T-helper 17 cell (primary cell): ENCODE measurements at regions not wholly inside any gene's neighbourhood (a gene's known extent, or its start where the extent isn't known, plus 50 kb on each side); places are given as distances from the start of the nearest gene placed in this dataset.

Experiments
- ATAC-seq: fragments of 150-1000 bp; cut with Tn5 transposase; 2 replicates; pipeline ENCODE4 v1.10.0; 2021; ENCODE audit warnings: mild to moderate bottlenecking, moderate library complexity
- DNase-seq, 3 donors: peaks; one replicate each; pipeline versions ENCODE4 v3.0.0 to v3.0.0-alpha.2; 2020 to 2021
- H3K9me3 ChIP-seq: one replicate; pipeline ENCODE4 v1.7.0; 2013; ENCODE audit warnings: low read length, mild to moderate bottlenecking; ENCODE audit not compliant: control insufficient read depth, poor library complexity, severe bottlenecking
- H3K27ac Mint-ChIP-seq: one replicate; pipeline ENCODE4 v1.8.0; 2022; ENCODE audit warnings: mild to moderate bottlenecking, moderate library complexity, mixed read lengths
- H3K27me3 Mint-ChIP-seq: one replicate; pipeline ENCODE4 v1.8.0; 2022; ENCODE audit warnings: mixed read lengths
- H3K36me3 Mint-ChIP-seq: one replicate; pipeline ENCODE4 v1.8.0; 2022; ENCODE audit warnings: low read depth, mixed read lengths
- H3K4me1 Mint-ChIP-seq: one replicate; pipeline ENCODE4 v1.8.0; 2022; ENCODE audit warnings: mild to moderate bottlenecking, mixed read lengths
- H3K4me3 Mint-ChIP-seq: one replicate; pipeline ENCODE4 v1.8.0; 2022; ENCODE audit warnings: mild to moderate bottlenecking, moderate library complexity, mixed read lengths

DNA sequence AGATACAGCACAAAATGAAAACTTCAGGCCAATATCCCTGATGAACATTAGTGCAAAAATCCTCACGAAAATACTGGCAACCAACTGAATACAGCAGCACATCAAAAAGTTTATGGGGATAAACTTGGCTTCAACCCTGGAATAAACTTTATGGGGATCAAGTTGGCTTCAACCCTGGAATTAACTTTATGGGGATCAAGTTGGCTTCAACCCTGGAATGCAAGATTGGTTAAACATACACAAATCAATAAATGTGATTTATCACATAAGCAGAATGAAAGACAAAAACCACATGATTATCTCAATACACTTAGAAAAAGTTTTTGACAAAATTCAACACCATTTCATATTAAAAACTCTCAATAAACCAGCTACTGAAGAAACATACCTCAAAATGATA, 213.7 kb upstream of the DMRTA1 start:
- Mint-ChIP-seq H3K4me3 (no peak overlapping the region), H3K36me3 (peaks cover 3% of the 10 kb centered on the region), H3K27me3 (no peaks in the 10 kb centered on the region), H3K4me1 (peaks cover 7% of the 10 kb centered on the region), H3K27ac (no peak overlapping the region)
- no peak for DNase-seq
- no peaks in the 10 kb centered on the region for H3K9me3 ChIP-seq
- no peak for ATAC-seq

DNA sequence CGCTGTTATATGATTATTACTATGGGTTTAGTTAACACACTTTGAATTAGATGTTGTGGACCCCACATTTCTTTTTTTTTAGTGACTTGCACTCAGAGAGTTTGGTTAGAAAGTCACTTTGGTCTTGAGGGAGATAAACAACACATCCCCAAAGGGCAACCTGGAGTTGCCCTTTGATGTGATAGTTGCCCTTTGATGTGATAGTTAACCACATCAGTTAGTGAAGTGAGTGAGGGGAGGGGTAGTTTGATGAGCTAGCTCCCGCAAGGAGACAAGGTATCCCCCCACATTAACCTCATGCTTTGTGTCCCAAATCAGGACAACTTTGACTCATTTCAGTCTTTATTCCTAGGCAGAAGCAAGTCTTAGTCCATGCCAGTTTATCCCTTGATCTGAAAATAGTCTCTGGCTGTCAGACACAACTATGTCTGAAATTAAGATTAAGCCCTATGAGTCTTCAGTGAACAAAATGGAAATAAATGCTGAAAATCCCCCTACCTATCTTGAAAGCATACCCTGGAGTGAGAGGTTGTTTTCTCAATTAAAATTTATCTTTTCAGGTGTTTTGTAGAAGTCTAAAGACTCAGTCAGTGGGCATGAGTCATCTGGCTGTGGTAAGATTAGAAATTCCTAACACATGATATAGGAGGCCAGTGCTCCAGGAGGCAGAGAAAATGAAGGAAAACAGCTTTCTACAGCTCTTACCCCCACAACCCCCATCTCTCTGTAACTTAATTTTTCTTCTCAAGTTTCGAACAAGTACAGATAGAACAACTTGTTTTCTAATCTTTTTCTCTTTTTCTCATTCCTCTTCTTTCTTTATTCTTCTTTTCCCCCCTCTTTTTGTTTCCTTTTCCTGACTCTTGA, 208.9 kb upstream of the DMRTA1 start:
- H3K36me3 Mint-ChIP-seq: peaks cover under 1% of the 10 kb centered on the region
- H3K4me3 Mint-ChIP-seq: no peak overlapping the region
- no peaks in the 10 kb centered on the region for H3K9me3 ChIP-seq
- no peak overlapping the region for H3K27ac Mint-ChIP-seq
- H3K27me3 Mint-ChIP-seq: peaks cover 5% of the 10 kb centered on the region
- H3K4me1 Mint-ChIP-seq: peaks cover 21% of the 10 kb centered on the region
- no peak for DNase-seq
- ATAC-seq: no peak

DNA sequence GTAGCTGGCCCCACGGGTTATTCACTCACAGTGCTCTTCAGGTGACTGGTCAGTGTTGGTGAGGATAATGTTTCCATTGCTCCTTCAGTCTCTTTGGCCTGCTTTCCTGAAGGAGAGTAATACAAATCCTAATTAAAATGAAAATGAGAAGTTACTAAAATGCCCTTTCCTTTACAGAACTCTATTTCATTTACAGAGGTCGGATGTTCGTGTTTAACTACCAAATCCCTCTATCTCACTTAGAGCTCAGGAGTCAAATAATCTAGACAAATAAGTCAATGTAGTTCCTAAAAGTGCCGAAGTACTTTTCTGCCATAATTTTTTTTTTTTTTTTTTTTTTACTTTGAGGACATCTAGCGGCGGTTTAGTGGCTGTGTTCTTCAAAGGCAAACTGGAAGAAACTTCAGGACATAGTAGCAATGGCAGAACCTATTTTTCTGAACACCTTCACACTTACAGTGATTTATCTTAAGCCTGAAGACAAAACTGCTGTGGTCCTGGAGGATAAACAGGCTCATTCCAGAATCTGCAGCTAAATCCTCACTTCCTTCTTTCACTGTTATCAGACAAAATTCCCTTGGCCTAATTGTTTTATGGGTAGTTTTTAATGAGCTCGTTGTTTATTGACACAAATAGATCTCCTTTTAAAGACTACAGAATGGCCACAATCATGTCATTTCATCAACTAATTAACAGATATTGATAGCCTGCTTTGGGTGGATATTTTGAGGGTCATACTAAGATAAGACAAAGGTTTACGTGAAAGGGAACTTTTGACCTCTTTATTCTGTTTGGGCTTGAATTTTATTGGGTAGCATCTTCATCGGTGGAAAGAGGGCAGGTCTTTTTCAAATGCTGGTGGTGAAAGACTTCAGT, 207.6 kb upstream of the DMRTA1 start:
- Mint-ChIP-seq H3K4me3 (peak overlapping the region; percentile 45), H3K27ac (no peak overlapping the region), H3K4me1 (peaks cover 21% of the 10 kb centered on the region), H3K36me3 (no peaks in the 10 kb centered on the region), H3K27me3 (peaks cover 5% of the 10 kb centered on the region)
- DNase-seq (no peak), ATAC-seq (no peak)
- H3K9me3 ChIP-seq: no peaks in the 10 kb centered on the region

DNA sequence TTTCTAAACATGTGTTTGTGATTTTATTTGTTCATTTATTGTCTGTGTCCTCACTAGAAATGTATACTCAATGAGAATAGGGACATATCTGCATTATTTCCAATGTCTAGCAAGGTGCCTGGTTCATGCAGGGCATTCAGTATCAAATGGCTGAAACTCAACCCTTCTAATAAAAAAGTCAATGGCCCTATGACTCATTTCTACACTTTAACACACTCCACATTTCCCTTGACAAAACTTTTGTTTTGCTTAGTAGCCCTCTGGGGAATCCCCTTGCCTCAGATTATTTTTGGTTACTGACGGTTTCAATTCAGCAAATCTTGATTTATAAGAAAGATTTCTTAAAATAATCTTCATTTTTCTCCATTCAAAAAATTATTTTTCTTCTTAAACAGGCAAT, 206.0 kb upstream of the DMRTA1 start:
- Mint-ChIP-seq H3K27ac (peak overlapping the region; percentile 66), H3K4me1 (peaks cover 23% of the 10 kb centered on the region), H3K4me3 (no peak overlapping the region), H3K27me3 (peaks cover 5% of the 10 kb centered on the region), H3K36me3 (no peaks in the 10 kb centered on the region)
- no peaks in the 10 kb centered on the region for H3K9me3 ChIP-seq
- DNase-seq: no peak
- peak; percentile 63 for ATAC-seq

DNA sequence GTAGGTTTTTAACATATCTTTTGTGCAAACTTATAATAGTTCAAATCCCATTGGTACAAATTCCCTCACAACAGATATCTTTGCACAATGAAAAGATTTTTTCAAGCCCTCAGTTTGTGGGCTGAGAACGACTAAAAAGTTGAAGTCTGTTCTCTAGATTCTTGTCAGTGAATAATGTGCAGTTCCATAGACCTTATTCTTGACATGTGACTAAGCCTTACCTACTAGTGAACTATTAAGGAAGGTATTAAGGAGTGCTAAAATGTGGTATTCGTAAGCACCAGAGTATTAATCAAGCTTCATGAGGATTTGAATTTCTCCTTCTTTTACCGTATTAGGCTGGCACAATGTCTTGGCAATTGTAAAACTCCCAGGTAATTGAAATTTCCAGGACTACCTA, 205.6 kb upstream of the DMRTA1 start:
- DNase-seq (no peak), ATAC-seq (peak; percentile 29)
- peaks cover 5% of the 10 kb centered on the region for H3K27me3 Mint-ChIP-seq
- H3K27ac Mint-ChIP-seq: peak overlapping the region; percentile 66
- H3K4me1 Mint-ChIP-seq: peaks cover 23% of the 10 kb centered on the region
- H3K9me3 ChIP-seq: no peaks in the 10 kb centered on the region
- no peaks in the 10 kb centered on the region for H3K36me3 Mint-ChIP-seq
- H3K4me3 Mint-ChIP-seq: no peak overlapping the region

DNA sequence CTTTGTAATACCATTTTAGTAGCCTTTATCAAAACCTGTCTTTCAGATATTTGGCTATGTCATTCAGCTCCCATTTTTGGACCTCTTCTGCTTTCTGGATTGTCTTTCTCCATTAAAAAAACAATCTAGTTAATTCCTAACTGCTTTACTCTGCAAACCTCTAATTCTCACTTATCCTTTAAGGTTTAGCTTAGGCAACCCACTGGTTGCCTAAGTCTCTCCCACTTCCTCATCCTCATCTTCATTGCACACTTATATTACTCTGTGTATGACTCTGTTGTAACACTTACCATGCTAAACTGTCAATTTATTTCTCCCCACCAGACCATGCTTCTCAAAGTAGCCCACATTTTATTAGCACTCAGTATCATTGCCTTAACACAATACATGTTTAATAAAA, 205.0 kb upstream of the DMRTA1 start:
- Mint-ChIP-seq H3K36me3 (no peaks in the 10 kb centered on the region), H3K27me3 (peaks cover 5% of the 10 kb centered on the region), H3K27ac (peak overlapping the region; percentile 39), H3K4me1 (peaks cover 23% of the 10 kb centered on the region), H3K4me3 (no peak overlapping the region)
- ATAC-seq: no peak
- H3K9me3 ChIP-seq: no peaks in the 10 kb centered on the region
- no peak for DNase-seq

DNA sequence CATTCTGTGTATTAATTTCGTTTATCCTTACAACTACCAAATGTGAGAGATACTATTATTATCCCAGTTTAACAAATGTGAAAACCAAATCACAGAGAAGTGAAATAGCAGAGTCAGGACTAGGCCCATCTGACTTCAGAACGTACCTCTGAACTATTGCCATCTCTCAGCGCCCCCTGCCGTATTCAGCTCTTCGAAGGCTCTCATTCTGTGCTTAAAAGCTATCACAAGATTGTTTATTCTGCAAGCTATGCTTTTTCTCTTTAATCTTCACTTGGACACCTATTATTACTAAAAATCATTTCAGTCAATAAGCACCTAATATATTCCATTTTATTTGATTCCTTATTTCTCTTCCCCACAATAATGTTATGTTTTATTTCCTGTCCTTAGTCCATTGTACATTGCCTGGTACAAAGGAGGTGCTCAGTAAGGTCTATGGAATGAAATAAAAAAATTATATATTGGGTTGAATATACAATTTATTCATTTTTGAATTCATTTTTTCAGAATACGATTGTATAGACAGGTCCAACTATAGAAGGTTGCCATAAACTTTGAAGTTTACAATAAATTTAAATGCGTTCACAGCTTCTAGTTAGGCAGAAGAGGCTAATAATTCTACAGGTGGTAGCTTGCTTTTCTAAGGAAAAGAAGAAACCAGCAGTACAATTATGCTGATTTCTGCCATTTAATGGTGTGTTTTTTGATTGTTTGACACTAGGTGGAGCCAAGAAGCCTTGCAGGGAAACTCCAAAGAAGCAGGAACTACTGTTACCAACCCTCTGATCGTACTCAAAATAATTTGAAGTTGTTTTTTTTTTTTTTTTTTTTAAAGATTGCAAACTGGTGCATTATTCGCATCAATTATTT, 202.2 kb upstream of the DMRTA1 start:
- peaks cover 29% of the 10 kb centered on the region for H3K27me3 Mint-ChIP-seq
- H3K9me3 ChIP-seq: no peaks in the 10 kb centered on the region
- H3K36me3 Mint-ChIP-seq: no peaks in the 10 kb centered on the region
- no peak overlapping the region for H3K27ac Mint-ChIP-seq
- no peak overlapping the region for H3K4me3 Mint-ChIP-seq
- H3K4me1 Mint-ChIP-seq: peaks cover 9% of the 10 kb centered on the region
- ATAC-seq (peak; percentile 86), DNase-seq (no peak)

DNA sequence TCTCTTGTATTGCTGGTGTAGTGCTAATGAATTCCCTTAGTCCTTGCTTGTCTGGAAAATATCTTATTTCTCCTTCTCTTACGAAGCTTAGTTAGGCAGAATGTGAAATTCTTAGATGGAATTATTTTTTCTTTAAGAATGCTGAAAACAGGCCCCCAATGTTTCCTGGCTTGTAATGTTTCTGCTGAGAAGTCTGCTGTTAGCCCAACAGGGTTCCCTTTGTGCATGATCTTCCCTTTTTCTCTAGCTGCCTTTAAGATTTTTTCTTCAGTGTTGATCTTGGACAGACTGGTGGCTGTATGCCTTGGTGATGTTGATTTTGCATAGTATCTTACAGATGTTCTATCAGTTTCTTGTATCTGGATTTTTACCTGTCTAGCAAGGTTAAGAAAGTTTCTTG, 191.3 kb upstream of the DMRTA1 start:
- Mint-ChIP-seq H3K27me3 (peaks cover 23% of the 10 kb centered on the region), H3K4me1 (no peaks in the 10 kb centered on the region), H3K36me3 (no peaks in the 10 kb centered on the region), H3K27ac (no peak overlapping the region), H3K4me3 (no peak overlapping the region)
- DNase-seq: no peak
- H3K9me3 ChIP-seq: peaks cover 4% of the 10 kb centered on the region
- ATAC-seq: no peak

DNA sequence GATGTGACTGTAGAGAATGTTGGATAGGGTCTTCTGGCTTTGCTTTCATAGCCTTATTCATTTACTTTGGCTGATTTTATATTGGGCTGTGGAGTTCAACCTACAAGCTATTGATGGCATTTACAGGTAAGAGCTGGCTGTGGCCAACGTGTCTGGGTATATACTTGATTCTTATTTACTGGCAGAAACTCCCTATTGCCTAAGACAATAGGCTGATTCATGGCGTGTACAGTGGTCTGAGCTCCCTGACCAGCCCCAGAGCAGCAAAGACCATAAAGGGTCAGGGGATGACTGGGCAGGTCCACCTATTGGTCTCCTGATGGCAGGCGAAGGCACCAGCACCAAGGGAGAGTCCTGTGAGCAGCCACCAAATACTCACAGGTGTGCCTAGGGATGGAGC, 190.2 kb upstream of the DMRTA1 start:
- Mint-ChIP-seq H3K27me3 (peaks cover 23% of the 10 kb centered on the region), H3K36me3 (no peaks in the 10 kb centered on the region), H3K4me3 (no peak overlapping the region), H3K27ac (no peak overlapping the region), H3K4me1 (no peaks in the 10 kb centered on the region)
- no peak for ATAC-seq
- DNase-seq: no peak
- H3K9me3 ChIP-seq: peaks cover 4% of the 10 kb centered on the region

DNA sequence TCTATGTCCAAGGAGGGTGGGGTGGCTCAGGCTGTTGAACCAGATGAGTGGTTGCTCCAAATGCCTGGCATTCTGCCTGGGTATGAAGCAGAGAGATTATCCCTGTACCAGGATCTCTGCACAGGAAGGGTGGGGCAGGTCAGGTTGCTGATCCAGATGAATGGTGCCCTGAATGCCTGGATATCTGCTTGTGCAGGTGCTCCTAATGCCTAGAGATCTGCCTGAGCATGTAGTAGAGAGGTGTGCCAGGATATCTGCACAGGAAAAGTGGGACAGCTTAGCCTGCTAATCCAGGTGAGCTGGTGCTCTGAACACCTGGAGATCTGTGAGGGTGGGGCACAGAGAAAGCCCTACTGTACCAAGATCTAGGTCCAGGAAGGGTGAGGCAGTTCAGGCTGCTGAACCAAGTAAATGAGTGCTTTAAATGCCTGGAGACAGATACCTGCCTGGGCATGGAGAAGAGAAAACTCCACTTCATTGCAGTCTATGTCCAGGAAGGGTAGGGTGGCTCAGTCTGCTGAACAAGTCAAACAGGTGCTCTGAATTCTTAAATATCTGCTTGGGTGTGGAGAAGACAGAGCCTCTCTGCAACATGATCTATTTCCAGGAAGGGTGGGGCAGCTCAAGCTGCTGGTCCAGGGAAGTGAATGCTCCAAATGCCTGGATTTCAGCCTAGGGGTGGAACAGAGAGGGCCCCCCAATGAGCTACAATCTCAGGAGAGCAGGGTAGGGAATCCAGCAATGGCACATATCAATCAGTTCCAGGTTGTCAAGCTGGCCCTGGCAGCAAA, 189.4 kb upstream of the DMRTA1 start:
- no peak overlapping the region for H3K27ac Mint-ChIP-seq

DNA sequence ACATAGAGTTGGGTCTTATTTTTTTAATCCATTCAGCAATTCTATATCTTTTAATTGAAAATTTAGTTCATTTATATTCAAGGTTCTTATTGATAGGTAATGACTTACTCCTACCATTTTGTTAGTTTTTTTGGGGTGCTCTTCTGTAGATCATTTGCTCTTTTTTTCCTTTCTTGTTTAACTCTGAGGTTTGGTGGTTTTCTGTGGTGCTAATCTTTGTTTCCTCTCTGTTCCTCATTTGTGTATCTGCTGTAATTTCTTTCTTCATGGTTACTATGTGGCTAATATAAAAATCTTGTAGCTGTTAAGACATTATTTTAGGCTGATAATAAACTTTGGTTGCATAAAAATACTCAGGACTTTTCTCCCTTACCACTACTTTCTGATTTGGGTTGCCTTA, 181.6 kb upstream of the DMRTA1 start:
- Mint-ChIP-seq H3K27ac (no peak overlapping the region), H3K4me3 (no peak overlapping the region), H3K4me1 (no peaks in the 10 kb centered on the region), H3K27me3 (peaks cover 7% of the 10 kb centered on the region), H3K36me3 (peaks cover 2% of the 10 kb centered on the region)
- DNase-seq (no peak), ATAC-seq (no peak)
- no peaks in the 10 kb centered on the region for H3K9me3 ChIP-seq

More for the DNA sequence above, 189.4 kb upstream of the DMRTA1 start:
- ATAC-seq (no peak), DNase-seq (no peak)
- no peaks in the 10 kb centered on the region for H3K4me1 Mint-ChIP-seq
- no peak overlapping the region for H3K4me3 Mint-ChIP-seq
- no peaks in the 10 kb centered on the region for H3K9me3 ChIP-seq
- H3K36me3 Mint-ChIP-seq: no peaks in the 10 kb centered on the region
- peaks cover 23% of the 10 kb centered on the region for H3K27me3 Mint-ChIP-seq

DNA sequence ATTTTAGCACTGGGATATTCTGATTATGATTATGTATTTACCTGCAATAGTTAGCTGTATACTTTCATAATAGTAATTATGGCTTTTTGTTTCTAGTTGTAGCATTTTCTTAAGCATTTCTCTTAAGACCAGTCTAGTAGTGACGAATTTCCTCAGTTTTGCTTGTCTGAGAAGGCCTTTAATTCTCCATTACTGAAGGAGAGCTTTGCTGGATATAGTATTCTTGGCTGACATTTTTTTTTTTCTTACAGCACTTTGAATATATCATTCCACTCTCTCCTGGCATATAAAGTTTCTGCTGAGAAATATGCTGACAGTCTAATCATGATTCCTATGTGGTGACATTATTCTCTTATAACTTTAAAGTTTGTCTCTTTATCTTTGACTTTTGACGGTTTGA, 181.1 kb upstream of the DMRTA1 start:
- no peaks in the 10 kb centered on the region for H3K9me3 ChIP-seq
- Mint-ChIP-seq H3K36me3 (peaks cover 2% of the 10 kb centered on the region), H3K4me3 (no peak overlapping the region), H3K27ac (no peak overlapping the region), H3K4me1 (no peaks in the 10 kb centered on the region), H3K27me3 (peaks cover 7% of the 10 kb centered on the region)
- ATAC-seq: no peak
- no peak for DNase-seq
